Stimulated activated CD4-positive, alpha-beta T cell treated with anti-CD3 and anti-CD28 coated beads, Interleukin-2, amount 100 ng/mL, for 24 hours (primary cell): ENCODE measurements at regions not wholly inside any gene's neighbourhood (a gene's known extent, or its start where the extent isn't known, plus 50 kb on each side); places are given as distances from the start of the nearest gene placed in this dataset.

Source experiments
- DNase-seq, 2 donors: peaks; one replicate each; pipeline ENCODE4 v3.0.0-alpha.2; 2020

DNA sequence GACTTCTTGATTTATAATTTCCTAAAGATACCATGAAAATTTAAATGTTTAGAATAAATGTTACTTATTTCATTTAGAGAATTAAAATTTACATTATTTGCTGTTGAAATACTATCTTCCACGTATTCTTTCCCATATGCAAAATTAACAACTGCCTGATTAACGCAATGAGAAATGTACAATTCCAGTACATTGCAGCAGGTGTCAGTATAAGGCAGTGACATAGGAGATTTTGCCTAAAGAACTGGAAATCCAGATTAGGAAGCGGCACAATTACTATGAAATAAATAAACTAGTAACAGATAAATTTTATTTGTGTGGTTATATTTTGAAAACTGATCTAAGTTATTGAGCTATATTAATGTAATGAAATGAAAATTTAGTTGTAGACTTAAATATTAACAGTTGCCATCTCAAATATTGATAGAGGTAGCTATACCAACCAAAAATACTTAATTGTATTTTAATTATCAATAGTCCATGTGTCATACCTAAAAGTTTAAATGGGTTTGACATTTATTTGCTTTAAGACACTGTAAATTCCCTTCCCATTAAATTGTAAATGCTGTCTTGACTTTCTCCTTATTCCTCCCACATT, 300.2 kb downstream of the UTRN start:
- DNase-seq, result no peak

DNA sequence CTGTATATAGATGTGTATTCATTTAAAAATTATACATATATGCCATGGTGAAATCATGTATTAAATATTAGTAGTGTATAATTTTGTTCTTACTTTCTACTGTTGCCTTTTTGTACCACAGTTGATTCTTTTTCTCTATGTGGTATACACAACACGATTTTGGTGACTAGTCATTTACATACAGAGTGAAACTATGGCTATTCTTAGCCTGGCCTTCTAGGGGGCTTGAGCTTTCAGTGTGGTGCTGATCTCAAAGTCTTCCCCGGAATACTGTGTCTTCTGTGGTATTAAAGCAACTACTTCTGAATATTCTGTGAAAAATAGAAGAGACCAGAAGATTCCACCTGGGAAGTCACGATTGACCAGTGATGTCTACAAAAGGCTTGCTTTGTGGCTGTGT, 301.9 kb downstream of the UTRN start:
- DNase-seq, result no peak

- no peak for DNase-seq
These were observed 303.7 kb downstream of the UTRN start for GRCh38 chr6:144588697-144589325.

DNA sequence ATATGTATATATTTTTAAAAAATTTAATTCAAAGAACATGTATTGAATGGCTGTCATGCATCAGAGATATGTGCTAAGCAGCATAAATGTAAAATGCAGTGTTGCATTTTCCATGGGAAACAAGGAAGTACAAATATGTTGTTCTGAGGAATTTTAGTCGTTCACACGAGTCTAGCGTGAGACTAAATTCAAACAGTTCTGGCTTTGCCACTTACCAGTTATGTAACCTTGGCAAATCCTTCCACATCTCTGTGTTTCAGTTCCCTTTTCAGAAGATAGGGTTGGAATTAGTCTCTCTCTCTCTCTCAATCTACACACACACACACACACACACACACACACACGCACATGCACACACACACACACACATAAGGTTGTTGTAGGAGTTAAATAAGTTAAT, 305.4 kb downstream of the UTRN start:
- no peak for DNase-seq

DNA sequence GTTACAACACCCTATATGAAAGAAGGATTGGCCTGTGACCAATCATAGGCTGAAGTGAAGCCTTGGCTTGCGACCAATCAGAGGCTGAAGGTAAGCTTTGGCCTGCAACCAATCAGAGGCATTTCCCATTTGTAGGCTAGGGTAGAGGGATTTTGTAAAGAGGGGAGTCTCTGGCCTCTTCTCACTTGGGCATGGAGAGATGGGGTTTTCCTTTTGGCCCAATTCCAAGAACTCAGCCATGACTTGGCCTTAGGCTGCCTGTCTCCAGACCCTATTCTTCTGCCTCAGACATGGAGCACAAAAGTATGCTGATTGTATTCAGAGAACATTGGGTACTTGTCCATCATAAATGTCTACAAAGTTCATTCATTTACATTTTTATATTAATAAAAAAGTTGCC, 308.3 kb downstream of the UTRN start:
- no peak for DNase-seq

- no peak for DNase-seq
These were observed 309.4 kb downstream of the UTRN start for GRCh38 chr6:144594585-144594984.

GRCh38 chr6:144595266-144595665, 310.1 kb downstream of the UTRN start:
- no peak for DNase-seq

DNA sequence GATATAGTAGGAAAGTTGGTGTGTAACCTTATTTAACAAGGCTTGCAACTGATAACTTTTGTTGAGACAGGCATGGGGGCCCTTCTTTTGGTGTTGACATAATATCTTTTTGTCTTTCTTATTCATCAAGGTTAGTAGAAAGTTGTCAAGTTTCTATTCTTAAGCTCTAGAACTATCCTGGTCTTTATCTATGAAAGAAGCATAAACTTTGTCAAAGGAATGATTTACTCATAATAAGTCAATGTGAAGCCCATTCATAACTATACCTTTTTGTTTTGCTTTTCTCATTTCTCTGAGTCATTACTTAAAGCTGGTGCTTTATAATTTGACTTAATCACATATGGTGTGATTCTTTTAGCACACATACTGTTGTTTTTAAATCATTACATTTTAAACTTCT, 312.4 kb downstream of the UTRN start:
- DNase-seq, result no peak

GRCh38 chr6:144599615-144600014, 314.5 kb downstream of the UTRN start:
- no peak for DNase-seq

GRCh38 chr6:144601221-144601620, 316.1 kb downstream of the UTRN start:
- no peak for DNase-seq

DNA sequence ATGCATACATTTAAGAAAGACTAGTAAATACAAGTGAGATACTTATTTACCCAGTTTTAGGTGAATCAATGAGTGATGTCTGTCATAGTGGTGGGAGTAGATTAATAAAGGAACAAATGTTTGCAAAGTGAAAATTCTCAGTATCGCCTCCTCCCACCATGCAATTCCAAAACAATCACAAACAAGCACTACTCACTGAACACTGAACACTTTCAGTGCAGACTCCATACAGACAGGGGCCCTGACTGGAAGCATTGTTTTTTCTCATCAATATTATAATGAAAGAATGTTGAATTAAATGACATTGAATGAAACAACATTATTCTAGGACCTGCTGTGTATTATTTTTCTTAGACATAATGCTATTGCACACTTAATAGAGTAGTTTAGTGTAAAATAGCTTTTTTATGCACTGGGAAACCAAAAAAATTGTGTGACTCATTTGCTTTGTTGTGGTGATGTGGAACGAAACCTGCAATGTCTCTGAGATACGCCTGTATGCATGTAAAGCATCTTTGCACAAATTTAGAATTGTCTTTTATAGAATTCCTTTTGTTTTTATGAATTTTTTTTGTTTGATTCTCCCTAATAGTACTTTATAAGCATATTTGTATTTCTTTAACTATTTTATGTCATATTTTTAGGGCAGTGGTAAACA, 317.5 kb downstream of the UTRN start:
- peak in 1 of 2 donors; percentile 20 for DNase-seq

GRCh38 chr6:144606083-144606482, 320.9 kb downstream of the UTRN start:
- DNase-seq, result no peak

DNA sequence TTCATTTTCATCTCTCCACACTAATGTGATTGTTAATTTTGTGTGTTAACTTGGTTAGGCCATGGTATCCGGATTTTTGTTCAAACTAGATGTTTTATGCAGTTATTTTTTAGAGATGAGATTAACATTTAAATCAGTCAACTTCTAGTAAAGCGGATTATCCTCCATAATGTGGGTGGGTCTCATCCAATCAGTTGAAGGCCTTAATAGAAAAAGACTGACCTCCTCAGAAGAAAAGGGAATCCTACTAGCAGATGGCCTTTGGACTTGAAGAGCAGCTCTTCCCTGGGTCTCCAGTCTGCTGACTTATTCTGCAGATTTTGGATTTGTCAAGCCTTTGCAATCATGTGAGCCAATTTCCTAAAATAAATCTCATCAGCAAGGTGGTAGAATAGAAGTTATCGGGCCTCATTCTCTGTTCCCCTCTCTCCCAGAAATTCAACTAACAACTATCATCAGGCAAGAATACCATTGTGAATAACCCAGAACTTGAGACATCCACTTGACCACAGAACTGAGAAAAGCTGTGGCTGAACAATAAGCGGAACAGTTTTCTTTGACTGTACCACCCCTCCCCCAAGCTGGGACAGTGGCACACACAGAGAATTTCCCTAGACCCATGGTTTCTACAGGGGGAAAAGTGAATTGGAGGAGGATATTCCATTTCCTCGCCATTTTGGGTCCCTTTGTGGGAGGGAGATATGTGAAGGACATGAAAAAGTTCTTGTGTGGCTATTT, 323.0 kb downstream of the UTRN start:
- DNase-seq, result no peak

DNA sequence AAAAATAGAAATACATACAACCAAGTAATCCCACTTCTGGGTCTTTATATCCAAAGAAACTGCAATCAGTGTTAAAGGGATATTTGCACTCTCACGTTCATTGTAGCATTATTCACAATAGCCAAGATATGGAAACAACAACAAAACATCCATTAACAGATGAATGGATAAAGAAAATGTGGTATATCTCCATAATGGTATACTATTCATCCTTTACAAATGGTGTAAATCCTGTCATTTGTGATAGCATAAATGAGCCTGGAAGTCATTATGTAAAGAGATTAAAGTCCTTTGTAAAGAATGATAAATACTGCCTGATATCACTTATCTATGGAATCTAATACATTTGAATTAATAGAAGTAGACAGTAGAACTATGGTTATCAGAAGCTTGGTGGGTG, 327.7 kb downstream of the UTRN start:
- no peak for DNase-seq

GRCh38 chr6:144613859-144614258, 328.7 kb downstream of the UTRN start:
- no peak for DNase-seq

DNA sequence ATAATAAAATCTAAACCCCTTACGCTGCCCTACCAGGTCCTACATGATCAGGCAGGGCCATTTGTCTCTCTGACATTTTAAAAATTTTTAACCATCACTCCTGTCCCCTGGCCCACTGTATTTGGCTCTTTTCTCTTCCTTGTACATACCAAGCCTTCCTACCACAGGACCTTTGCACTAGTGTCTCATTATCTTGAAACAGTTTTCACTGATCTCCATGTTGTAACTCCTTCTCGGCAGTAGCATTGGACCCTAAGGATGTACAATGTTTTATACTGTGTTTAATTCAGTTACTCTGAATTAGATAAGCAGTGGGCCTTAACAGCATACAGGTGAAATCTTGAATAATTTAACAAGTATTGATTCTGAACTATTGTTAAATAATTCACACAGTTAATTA, 330.7 kb downstream of the UTRN start:
- no peak for DNase-seq

GRCh38 chr6:144617191-144617590, 332.1 kb downstream of the UTRN start:
- DNase-seq, result no peak

GRCh38 chr6:144617708-144618107, 332.6 kb downstream of the UTRN start:
- DNase-seq, result no peak

DNA sequence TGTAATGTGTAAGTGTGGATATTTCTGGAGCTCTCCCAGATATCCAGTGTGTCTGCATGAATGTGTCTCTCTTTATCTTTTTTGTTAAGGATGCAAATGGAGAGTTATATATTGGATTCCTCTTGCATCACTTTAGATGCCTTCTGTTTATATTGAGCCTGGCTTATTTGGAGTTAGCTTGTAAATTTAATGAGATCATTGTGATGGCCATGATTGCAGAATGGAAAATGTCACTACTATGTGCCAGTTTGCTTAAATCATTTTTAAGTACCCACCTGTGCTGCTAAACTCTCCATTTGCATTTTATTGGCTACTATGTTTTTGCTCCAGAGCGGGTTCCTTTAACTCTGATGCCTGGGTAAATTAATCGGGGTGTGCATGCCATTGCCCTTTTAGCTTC, 334.8 kb downstream of the UTRN start:
- no peak for DNase-seq

GRCh38 chr6:144621332-144621731, 336.2 kb downstream of the UTRN start:
- no peak for DNase-seq

GRCh38 chr6:144624246-144624645, 339.1 kb downstream of the UTRN start:
- no peak for DNase-seq

DNA sequence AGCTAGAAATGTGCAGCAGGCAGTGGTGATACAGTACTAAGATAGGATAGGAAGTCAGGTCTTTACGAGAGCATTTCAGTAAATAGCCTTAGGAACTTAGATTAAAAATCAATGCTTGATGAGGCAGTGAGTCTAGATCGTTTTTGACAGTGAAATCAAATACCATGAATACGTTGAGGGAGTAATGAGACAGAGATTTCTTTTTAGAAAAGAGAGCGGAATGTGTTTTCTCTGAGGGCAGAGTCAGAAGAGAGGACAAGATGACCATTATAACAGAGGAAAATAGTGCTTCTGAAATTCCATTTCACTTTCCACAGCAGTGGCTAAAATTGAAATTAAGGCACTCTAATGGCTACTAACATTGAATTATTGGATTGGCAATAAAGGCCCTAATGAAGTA, 339.6 kb downstream of the UTRN start:
- DNase-seq, result no peak

- DNase-seq, result no peak
These were observed 345.7 kb downstream of the UTRN start for GRCh38 chr6:144630857-144631256.

- no peak for DNase-seq
These were observed 347.1 kb downstream of the UTRN start for GRCh38 chr6:144632266-144632665.
